ENCODE measurements at regions not wholly inside any gene's neighbourhood (a gene's known extent, or its start where the extent isn't known, plus 50 kb on each side); places are given as distances from the start of the nearest gene placed in this dataset.

GRCh38 chr4:124903995-124904722 lies 191.6 kb upstream of the ANKRD50 start:
- ChIA-PET CTCF (no interaction called here), POLR2A (ENCODE audit: low non-redundant PET) (no interaction called here)
- H3K9me3 ChIP-seq (ENCODE audit: low read depth, low read length, poor library complexity, severe bottlenecking) = no peaks in the 10 kb centered on the region
- BruUV-seq (replicated peaks) = no TSS peak
- H3K4me1 ChIP-seq (ENCODE audit: insufficient read depth, low read length, poor library complexity, severe bottlenecking) = peaks cover 13% of the 10 kb centered on the region
- DNase-seq (ENCODE audit: low spot score) = peak; percentile 75
- H3K27me3 ChIP-seq (replicated peaks; ENCODE audit: insufficient read depth, low read depth, low read length, poor library complexity) = no peaks in the 10 kb centered on the region
- TF ChIP-seq CTCF (conservative IDR thresholded peaks at IDR 0.05; ENCODE audit: low read depth, low read length) (no peak), EZH2 (IDR thresholded peaks at IDR 0.05; ENCODE audit: borderline replicate concordance, low read depth, low read length, poor library complexity, severe bottlenecking) (no peak)
- intact Hi-C loops (cut with micrococcal nuclease; ENCODE audit: unreplicated experiment) = no loop called here
- no peak overlapping the region for H3K4me3 ChIP-seq (ENCODE audit: low read depth, low read length, poor library complexity, severe bottlenecking)
- no peak overlapping the region for H3K27ac ChIP-seq (ENCODE audit: low read depth, low read length, poor library complexity, severe bottlenecking)
- H3K36me3 ChIP-seq (ENCODE audit: insufficient read depth, low read length, poor library complexity, severe bottlenecking) = no peaks in the 10 kb centered on the region

- H3K4me1 ChIP-seq (ENCODE audit: insufficient read depth, low read length, poor library complexity, severe bottlenecking) = peaks cover 13% of the 10 kb centered on the region
These were observed 189.5 kb upstream of the ANKRD50 start for GRCh38 chr4:124902001-124902515.

GRCh38 chr4:124899997-124900396 lies 187.5 kb upstream of the ANKRD50 start:
- Histone ChIP-seq H3K36me3 (ENCODE audit: insufficient read depth, low read length, poor library complexity, severe bottlenecking) (no peaks in the 10 kb centered on the region), H3K27me3 (replicated peaks; ENCODE audit: insufficient read depth, low read depth, low read length, poor library complexity) (no peaks in the 10 kb centered on the region), H3K9me3 (ENCODE audit: low read depth, low read length, poor library complexity, severe bottlenecking) (no peaks in the 10 kb centered on the region), H3K27ac (ENCODE audit: low read depth, low read length, poor library complexity, severe bottlenecking) (no peak overlapping the region), H3K4me3 (ENCODE audit: low read depth, low read length, poor library complexity, severe bottlenecking) (no peak overlapping the region), H3K4me1 (ENCODE audit: insufficient read depth, low read length, poor library complexity, severe bottlenecking) (peaks cover 13% of the 10 kb centered on the region)
- DNase-seq (ENCODE audit: low spot score) = no peak
- ChIA-PET CTCF (no interaction called here), POLR2A (ENCODE audit: low non-redundant PET) (no interaction called here)
- intact Hi-C loops (cut with micrococcal nuclease; ENCODE audit: unreplicated experiment) = no loop called here
- no peak for TF ChIP-seq CTCF (conservative IDR thresholded peaks at IDR 0.05; ENCODE audit: low read depth, low read length)
- TF ChIP-seq EZH2 (IDR thresholded peaks at IDR 0.05; ENCODE audit: borderline replicate concordance, low read depth, low read length, poor library complexity, severe bottlenecking) = no peak
- no TSS peak for BruUV-seq (replicated peaks)

More at GRCh38 chr4:124902001-124902515, 189.5 kb upstream of the ANKRD50 start:
- no peak overlapping the region for H3K4me3 ChIP-seq (ENCODE audit: low read depth, low read length, poor library complexity, severe bottlenecking)
- no peak for TF ChIP-seq EZH2 (IDR thresholded peaks at IDR 0.05; ENCODE audit: borderline replicate concordance, low read depth, low read length, poor library complexity, severe bottlenecking)
- TF ChIP-seq CTCF (conservative IDR thresholded peaks at IDR 0.05; ENCODE audit: low read depth, low read length) = no peak
- H3K9me3 ChIP-seq (ENCODE audit: low read depth, low read length, poor library complexity, severe bottlenecking) = no peaks in the 10 kb centered on the region
- no peaks in the 10 kb centered on the region for H3K27me3 ChIP-seq (replicated peaks; ENCODE audit: insufficient read depth, low read depth, low read length, poor library complexity)
- no peak overlapping the region for H3K27ac ChIP-seq (ENCODE audit: low read depth, low read length, poor library complexity, severe bottlenecking)
- BruUV-seq (replicated peaks) = no TSS peak
- ChIA-PET POLR2A (ENCODE audit: low non-redundant PET) (no interaction called here), CTCF (no interaction called here)
- no peaks in the 10 kb centered on the region for H3K36me3 ChIP-seq (ENCODE audit: insufficient read depth, low read length, poor library complexity, severe bottlenecking)
- no peak for DNase-seq (ENCODE audit: low spot score)
- intact Hi-C loops (cut with micrococcal nuclease; ENCODE audit: unreplicated experiment) = no loop called here

All from A673 (cell line).